Hepatocyte (in vitro differentiated cells): ENCODE measurements at regions not wholly inside any gene's neighbourhood (a gene's known extent, or its start where the extent isn't known, plus 50 kb on each side); places are given as distances from the start of the nearest gene placed in this dataset.

ENCODE experiments used
- DNase-seq: peaks from one replicate; pipeline ENCODE4 v3.0.0-alpha.2; 2016; ENCODE audit warnings: low spot score
- H2AFZ ChIP-seq: fragments of 200-600 bp; sonication (generic); 2 replicates; pipeline ENCODE4 v1.6.0; 2016; ENCODE audit warnings: antibody characterized with exemption, mild to moderate bottlenecking
- H3K27ac ChIP-seq: fragments of 200-600 bp; sonication (generic); 2 replicates; pipeline ENCODE4 v1.5.1; 2016; ENCODE audit warnings: mild to moderate bottlenecking
- H3K27me3 ChIP-seq: fragments of 200-600 bp; sonication (generic); 2 replicates; pipeline ENCODE4 v1.6.1; 2016
- H3K36me3 ChIP-seq: fragments of 200-600 bp; sonication (generic); replicated peaks from 2 replicates; pipeline ENCODE4 v1.5.1; 2016; ENCODE audit warnings: low read depth; ENCODE audit not compliant: insufficient read depth
- H3K4me1 ChIP-seq: fragments of 200-600 bp; sonication (generic); 2 replicates; pipeline ENCODE4 v1.5.1; 2016; ENCODE audit warnings: mild to moderate bottlenecking, moderate library complexity; ENCODE audit not compliant: insufficient read depth
- H3K4me2 ChIP-seq: fragments of 200-600 bp; sonication (generic); 2 replicates; pipeline ENCODE4 v1.6.0; 2016
- H3K4me3 ChIP-seq: fragments of 200-600 bp; sonication (generic); 2 replicates; pipeline ENCODE4 v1.5.1; 2016; ENCODE audit warnings: mild to moderate bottlenecking
- H3K79me2 ChIP-seq: fragments of 200-600 bp; sonication (generic); 2 replicates; pipeline ENCODE4 v1.6.0; 2017; ENCODE audit warnings: mild to moderate bottlenecking
- H3K9me2 ChIP-seq: fragments of 200-600 bp; sonication (generic); replicated peaks from 2 replicates; pipeline ENCODE4 v1.6.0; 2017; ENCODE audit warnings: mild to moderate bottlenecking; ENCODE audit not compliant: insufficient read depth
- H3K9me3 ChIP-seq: fragments of 200-600 bp; sonication (generic); 2 replicates; pipeline ENCODE4 v1.5.1; 2016; ENCODE audit warnings: low read depth, mild to moderate bottlenecking
- H4K20me1 ChIP-seq: fragments of 200-600 bp; sonication (generic); 2 replicates; pipeline ENCODE4 v1.6.0; 2016; ENCODE audit warnings: mild to moderate bottlenecking; ENCODE audit not compliant: insufficient read depth, poor library complexity, severe bottlenecking
- CTCF ChIP-seq: fragments of 200-600 bp; sonication (generic); IDR thresholded peaks from 2 replicates; pipeline ENCODE4 v1.5.1; 2016; ENCODE audit warnings: antibody characterized with exemption, mild to moderate bottlenecking; ENCODE audit not compliant: poor library complexity
- EZH2 ChIP-seq: fragments of 200-600 bp; sonication (generic); IDR thresholded peaks from 2 replicates; pipeline ENCODE4 v1.6.1; 2016; ENCODE audit warnings: antibody characterized with exemption, mild to moderate bottlenecking, borderline replicate concordance
- EZH2phosphoT487 ChIP-seq: fragments of 200-600 bp; sonication (generic); IDR thresholded peaks from one replicate; pipeline ENCODE4 v1.6.1; 2018; ENCODE audit warnings: antibody characterized with exemption, mild to moderate bottlenecking, low read depth, moderate library complexity; ENCODE audit not compliant: unreplicated experiment, severe bottlenecking
- WGBS: methylation state at CpG from one replicate; pipeline ENCODE4 v1.1.6; 2016; ENCODE audit warnings: low lambda C conversion rate; ENCODE audit errors: missing lambda C conversion rate; 5-methylcytosine and 5-hydroxymethylcytosine counted together

- Histone ChIP-seq H3K27me3 (peaks cover 36% of the 10 kb centered on the region), H3K79me2 (no peaks in the 10 kb centered on the region), H3K4me1 (no peaks in the 10 kb centered on the region), H3K9me2 (no peaks in the 10 kb centered on the region), H2AFZ (no peak overlapping the region), H3K4me3 (no peak overlapping the region), H3K27ac (no peak overlapping the region), H3K9me3 (no peaks in the 10 kb centered on the region), H3K4me2 (no peak overlapping the region), H3K36me3 (no peaks in the 10 kb centered on the region), H4K20me1 (no peaks in the 10 kb centered on the region)
- no peak for TF ChIP-seq EZH2
- TF ChIP-seq EZH2phosphoT487, result no peak
- WGBS, result 52% methylated on average over 5 of the region's 5 CpGs
- no peak for DNase-seq
These were observed 64.4 kb upstream of the IGF1R start for GRCh38 chr15:98583771-98584430.

- TF ChIP-seq CTCF (no peak), EZH2phosphoT487 (no peak), EZH2 (no peak)
- Histone ChIP-seq H3K79me2 (no peaks in the 10 kb centered on the region), H3K4me2 (no peak overlapping the region), H3K9me2 (no peaks in the 10 kb centered on the region), H2AFZ (no peak overlapping the region), H3K4me1 (no peaks in the 10 kb centered on the region), H4K20me1 (no peaks in the 10 kb centered on the region), H3K4me3 (no peak overlapping the region), H3K27me3 (peaks cover 28% of the 10 kb centered on the region), H3K27ac (no peak overlapping the region), H3K9me3 (no peaks in the 10 kb centered on the region), H3K36me3 (no peaks in the 10 kb centered on the region)
- DNase-seq, result no peak
- WGBS, result 45% methylated on average over 3 of the region's 3 CpGs
These were observed 62.3 kb upstream of the IGF1R start for GRCh38 chr15:98586066-98586465.

- TF ChIP-seq EZH2phosphoT487, result no peak
- no peak for TF ChIP-seq CTCF
- no peak for TF ChIP-seq EZH2
- H3K27me3 ChIP-seq, result peaks cover 4% of the 10 kb centered on the region
- no peaks in the 10 kb centered on the region for H3K36me3 ChIP-seq
- WGBS, result 83% methylated on average over 12 of the region's 12 CpGs
- H3K4me3 ChIP-seq, result no peak overlapping the region
- no peaks in the 10 kb centered on the region for H3K79me2 ChIP-seq
- no peaks in the 10 kb centered on the region for H3K4me1 ChIP-seq
- no peak overlapping the region for H3K4me2 ChIP-seq
- H3K9me2 ChIP-seq, result no peaks in the 10 kb centered on the region
- no peaks in the 10 kb centered on the region for H3K9me3 ChIP-seq
- no peak overlapping the region for H3K27ac ChIP-seq
- no peak overlapping the region for H2AFZ ChIP-seq
- no peak for DNase-seq
- no peaks in the 10 kb centered on the region for H4K20me1 ChIP-seq
These were observed 56.2 kb upstream of the IGF1R start for GRCh38 chr15:98592136-98592535.

DNA sequence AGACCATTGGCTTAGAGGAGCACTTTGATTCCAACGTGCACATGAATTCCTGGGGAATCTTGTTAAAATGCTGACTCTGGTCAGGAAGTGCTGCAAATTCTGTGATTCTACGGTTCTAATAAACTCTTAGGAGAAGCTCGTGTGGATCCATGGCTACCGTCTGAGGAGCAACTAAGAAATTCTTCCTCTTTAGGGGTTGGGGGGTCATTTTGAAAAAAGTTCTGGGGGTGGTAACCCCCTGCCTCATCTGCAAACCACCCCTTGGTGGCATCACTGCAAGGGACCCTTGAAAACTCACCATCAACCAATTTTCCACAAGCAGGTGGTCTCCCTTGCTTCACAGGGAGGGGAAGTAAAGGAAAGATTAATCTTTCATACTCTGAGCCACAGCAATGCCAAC is 52.2 kb upstream of the IGF1R start:
- WGBS, result 76% methylated on average over 4 of the region's 4 CpGs
- Histone ChIP-seq H3K9me3 (no peaks in the 10 kb centered on the region), H3K4me3 (no peak overlapping the region), H3K36me3 (no peaks in the 10 kb centered on the region), H3K27me3 (peaks cover 4% of the 10 kb centered on the region), H2AFZ (no peak overlapping the region), H3K4me2 (no peak overlapping the region), H3K9me2 (no peaks in the 10 kb centered on the region), H4K20me1 (no peaks in the 10 kb centered on the region), H3K79me2 (no peaks in the 10 kb centered on the region), H3K4me1 (peaks cover 6% of the 10 kb centered on the region), H3K27ac (no peak overlapping the region)
- TF ChIP-seq CTCF, result no peak
- no peak for DNase-seq
